ENCODE measurements at regions not wholly inside any gene's neighbourhood (a gene's known extent, or its start where the extent isn't known, plus 50 kb on each side); places are given as distances from the start of the nearest gene placed in this dataset.

- Mint-ChIP-seq H3K27me3 (ENCODE audit: unreplicated experiment) (peaks cover 49% of the 10 kb centered on the region), H3K4me1 (ENCODE audit: unreplicated experiment) (no peaks in the 10 kb centered on the region)
- no peak for DNase-seq (ENCODE audit: extremely low spot score, unreplicated experiment)
These were observed 67.1 kb downstream of the PMAIP1 start for GRCh38 chr18:59966913-59967312.

GRCh38 chr18:59963229-59963628 is 63.4 kb downstream of the PMAIP1 start:
- no peak overlapping the region for H3K27ac Mint-ChIP-seq (ENCODE audit: unreplicated experiment)
- no peak for TF ChIP-seq CTCF (IDR thresholded peaks at IDR 0.05)
- no peaks in the 10 kb centered on the region for H3K36me3 Mint-ChIP-seq (ENCODE audit: unreplicated experiment)
- no peaks in the 10 kb centered on the region for H3K4me1 Mint-ChIP-seq (ENCODE audit: unreplicated experiment)
- H3K9me3 Mint-ChIP-seq (ENCODE audit: unreplicated experiment) = no peaks in the 10 kb centered on the region
- peaks cover 44% of the 10 kb centered on the region for H3K27me3 Mint-ChIP-seq (ENCODE audit: unreplicated experiment)
- no peak for DNase-seq (ENCODE audit: extremely low spot score, unreplicated experiment)
- no peak overlapping the region for H3K4me3 Mint-ChIP-seq (ENCODE audit: unreplicated experiment)

More at GRCh38 chr18:59966913-59967312, 67.1 kb downstream of the PMAIP1 start:
- Mint-ChIP-seq H3K27ac (ENCODE audit: unreplicated experiment) (no peak overlapping the region), H3K4me3 (ENCODE audit: unreplicated experiment) (no peak overlapping the region), H3K36me3 (ENCODE audit: unreplicated experiment) (no peaks in the 10 kb centered on the region), H3K9me3 (ENCODE audit: unreplicated experiment) (no peaks in the 10 kb centered on the region)
- TF ChIP-seq CTCF (IDR thresholded peaks at IDR 0.05) = no peak

GRCh38 chr18:59961070-59961469 is 61.3 kb downstream of the PMAIP1 start:
- no peaks in the 10 kb centered on the region for H3K36me3 Mint-ChIP-seq (ENCODE audit: unreplicated experiment)
- no peak overlapping the region for H3K4me3 Mint-ChIP-seq (ENCODE audit: unreplicated experiment)
- H3K27me3 Mint-ChIP-seq (ENCODE audit: unreplicated experiment) = peaks cover 37% of the 10 kb centered on the region

GRCh38 chr18:59960272-59960671 is 60.5 kb downstream of the PMAIP1 start:
- no peak for TF ChIP-seq CTCF (IDR thresholded peaks at IDR 0.05)
- H3K27me3 Mint-ChIP-seq (ENCODE audit: unreplicated experiment) = peaks cover 29% of the 10 kb centered on the region
- no peak for DNase-seq (ENCODE audit: extremely low spot score, unreplicated experiment)
- H3K27ac Mint-ChIP-seq (ENCODE audit: unreplicated experiment) = no peak overlapping the region
- no peaks in the 10 kb centered on the region for H3K36me3 Mint-ChIP-seq (ENCODE audit: unreplicated experiment)
- peaks cover 4% of the 10 kb centered on the region for H3K4me1 Mint-ChIP-seq (ENCODE audit: unreplicated experiment)
- no peak overlapping the region for H3K4me3 Mint-ChIP-seq (ENCODE audit: unreplicated experiment)
- H3K9me3 Mint-ChIP-seq (ENCODE audit: unreplicated experiment) = no peaks in the 10 kb centered on the region

More at GRCh38 chr18:59961070-59961469, 61.3 kb downstream of the PMAIP1 start:
- peaks cover 4% of the 10 kb centered on the region for H3K4me1 Mint-ChIP-seq (ENCODE audit: unreplicated experiment)
- DNase-seq (ENCODE audit: extremely low spot score, unreplicated experiment) = no peak
- no peak overlapping the region for H3K27ac Mint-ChIP-seq (ENCODE audit: unreplicated experiment)
- no peak for TF ChIP-seq CTCF (IDR thresholded peaks at IDR 0.05)
- H3K9me3 Mint-ChIP-seq (ENCODE audit: unreplicated experiment) = no peaks in the 10 kb centered on the region

- Mint-ChIP-seq H3K27ac (ENCODE audit: unreplicated experiment) (no peak overlapping the region), H3K4me3 (ENCODE audit: unreplicated experiment) (no peak overlapping the region), H3K36me3 (ENCODE audit: unreplicated experiment) (no peaks in the 10 kb centered on the region), H3K27me3 (ENCODE audit: unreplicated experiment) (peaks cover 25% of the 10 kb centered on the region), H3K4me1 (ENCODE audit: unreplicated experiment) (peaks cover 8% of the 10 kb centered on the region), H3K9me3 (ENCODE audit: unreplicated experiment) (no peaks in the 10 kb centered on the region)
- no peak for DNase-seq (ENCODE audit: extremely low spot score, unreplicated experiment)
- TF ChIP-seq CTCF (IDR thresholded peaks at IDR 0.05) = no peak
These were observed 59.8 kb downstream of the PMAIP1 start for GRCh38 chr18:59959606-59960005.
